ENCODE measurements at regions not wholly inside any gene's neighbourhood (a gene's known extent, or its start where the extent isn't known, plus 50 kb on each side); places are given as distances from the start of the nearest gene placed in this dataset.

GRCh38 chr17:71938340-71939010, 182.3 kb upstream of the SOX9 start:
- Histone ChIP-seq H3K4me1 (ENCODE audit: control insufficient read depth, insufficient read depth, low read length) (no peaks in the 10 kb centered on the region), H3K9ac (ENCODE audit: low read length) (no peak overlapping the region), H3K4me3 (ENCODE audit: low read length) (no peak overlapping the region), H3K36me3 (ENCODE audit: control insufficient read depth, insufficient read depth, low read length) (no peaks in the 10 kb centered on the region), H3K27me3 (ENCODE audit: control insufficient read depth, insufficient read depth, low read length) (no peaks in the 10 kb centered on the region), H3K9me3 (ENCODE audit: control insufficient read depth, low read length) (no peaks in the 10 kb centered on the region)

- H3K9ac ChIP-seq (ENCODE audit: low read length), result no peak overlapping the region
- H3K4me1 ChIP-seq (ENCODE audit: control insufficient read depth, insufficient read depth, low read length), result no peaks in the 10 kb centered on the region
- no peak overlapping the region for H3K4me3 ChIP-seq (ENCODE audit: low read length)
- H3K9me3 ChIP-seq (ENCODE audit: control insufficient read depth, low read length), result no peaks in the 10 kb centered on the region
- no peaks in the 10 kb centered on the region for H3K27me3 ChIP-seq (ENCODE audit: control insufficient read depth, insufficient read depth, low read length)
- no peaks in the 10 kb centered on the region for H3K36me3 ChIP-seq (ENCODE audit: control insufficient read depth, insufficient read depth, low read length)
Observed at GRCh38 chr17:71941920-71942319, 178.9 kb upstream of the SOX9 start.

- H3K36me3 ChIP-seq (ENCODE audit: control insufficient read depth, insufficient read depth, low read length), result no peaks in the 10 kb centered on the region
- no peaks in the 10 kb centered on the region for H3K27me3 ChIP-seq (ENCODE audit: control insufficient read depth, insufficient read depth, low read length)
- no peaks in the 10 kb centered on the region for H3K4me1 ChIP-seq (ENCODE audit: control insufficient read depth, insufficient read depth, low read length)
- H3K9me3 ChIP-seq (ENCODE audit: control insufficient read depth, low read length), result no peaks in the 10 kb centered on the region
- H3K9ac ChIP-seq (ENCODE audit: low read length), result no peak overlapping the region
- H3K4me3 ChIP-seq (ENCODE audit: low read length), result no peak overlapping the region
Observed at GRCh38 chr17:71942626-71943025, 178.2 kb upstream of the SOX9 start.

- no peak overlapping the region for H3K9ac ChIP-seq (ENCODE audit: low read length)
- no peaks in the 10 kb centered on the region for H3K4me1 ChIP-seq (ENCODE audit: control insufficient read depth, insufficient read depth, low read length)
- peaks cover 3% of the 10 kb centered on the region for H3K27me3 ChIP-seq (ENCODE audit: control insufficient read depth, insufficient read depth, low read length)
- H3K9me3 ChIP-seq (ENCODE audit: control insufficient read depth, low read length), result no peaks in the 10 kb centered on the region
- H3K36me3 ChIP-seq (ENCODE audit: control insufficient read depth, insufficient read depth, low read length), result no peaks in the 10 kb centered on the region
- no peak overlapping the region for H3K4me3 ChIP-seq (ENCODE audit: low read length)
Observed at GRCh38 chr17:71948703-71949422, 172.0 kb upstream of the SOX9 start.

GRCh38 chr17:71959154-71959553, 161.7 kb upstream of the SOX9 start:
- Histone ChIP-seq H3K4me1 (ENCODE audit: control insufficient read depth, insufficient read depth, low read length) (no peaks in the 10 kb centered on the region), H3K9me3 (ENCODE audit: control insufficient read depth, low read length) (no peaks in the 10 kb centered on the region), H3K9ac (ENCODE audit: low read length) (no peak overlapping the region), H3K36me3 (ENCODE audit: control insufficient read depth, insufficient read depth, low read length) (no peaks in the 10 kb centered on the region), H3K27me3 (ENCODE audit: control insufficient read depth, insufficient read depth, low read length) (no peaks in the 10 kb centered on the region), H3K4me3 (ENCODE audit: low read length) (no peak overlapping the region)

- no peaks in the 10 kb centered on the region for H3K36me3 ChIP-seq (ENCODE audit: control insufficient read depth, insufficient read depth, low read length)
Observed at GRCh38 chr17:71963351-71963750, 157.5 kb upstream of the SOX9 start.

GRCh38 chr17:71963791-71964190, 157.0 kb upstream of the SOX9 start:
- no peak overlapping the region for H3K4me3 ChIP-seq (ENCODE audit: low read length)
- H3K4me1 ChIP-seq (ENCODE audit: control insufficient read depth, insufficient read depth, low read length), result no peaks in the 10 kb centered on the region
- H3K9ac ChIP-seq (ENCODE audit: low read length), result no peak overlapping the region
- H3K36me3 ChIP-seq (ENCODE audit: control insufficient read depth, insufficient read depth, low read length), result no peaks in the 10 kb centered on the region
- H3K27me3 ChIP-seq (ENCODE audit: control insufficient read depth, insufficient read depth, low read length), result no peaks in the 10 kb centered on the region
- no peaks in the 10 kb centered on the region for H3K9me3 ChIP-seq (ENCODE audit: control insufficient read depth, low read length)

More at GRCh38 chr17:71963351-71963750, 157.5 kb upstream of the SOX9 start:
- Histone ChIP-seq H3K9ac (ENCODE audit: low read length) (no peak overlapping the region), H3K27me3 (ENCODE audit: control insufficient read depth, insufficient read depth, low read length) (no peaks in the 10 kb centered on the region), H3K4me1 (ENCODE audit: control insufficient read depth, insufficient read depth, low read length) (no peaks in the 10 kb centered on the region), H3K4me3 (ENCODE audit: low read length) (no peak overlapping the region), H3K9me3 (ENCODE audit: control insufficient read depth, low read length) (no peaks in the 10 kb centered on the region)

GRCh38 chr17:71964559-71964958, 156.3 kb upstream of the SOX9 start:
- Histone ChIP-seq H3K9me3 (ENCODE audit: control insufficient read depth, low read length) (no peaks in the 10 kb centered on the region), H3K27me3 (ENCODE audit: control insufficient read depth, insufficient read depth, low read length) (no peaks in the 10 kb centered on the region), H3K4me3 (ENCODE audit: low read length) (no peak overlapping the region), H3K9ac (ENCODE audit: low read length) (no peak overlapping the region), H3K4me1 (ENCODE audit: control insufficient read depth, insufficient read depth, low read length) (no peaks in the 10 kb centered on the region), H3K36me3 (ENCODE audit: control insufficient read depth, insufficient read depth, low read length) (no peaks in the 10 kb centered on the region)

GRCh38 chr17:71966055-71966454, 154.8 kb upstream of the SOX9 start:
- no peaks in the 10 kb centered on the region for H3K36me3 ChIP-seq (ENCODE audit: control insufficient read depth, insufficient read depth, low read length)
- H3K9ac ChIP-seq (ENCODE audit: low read length), result no peak overlapping the region
- H3K27me3 ChIP-seq (ENCODE audit: control insufficient read depth, insufficient read depth, low read length), result no peaks in the 10 kb centered on the region
- H3K4me3 ChIP-seq (ENCODE audit: low read length), result no peak overlapping the region
- no peaks in the 10 kb centered on the region for H3K4me1 ChIP-seq (ENCODE audit: control insufficient read depth, insufficient read depth, low read length)
- no peaks in the 10 kb centered on the region for H3K9me3 ChIP-seq (ENCODE audit: control insufficient read depth, low read length)

GRCh38 chr17:71966459-71967313, 154.1 kb upstream of the SOX9 start:
- H3K27me3 ChIP-seq (ENCODE audit: control insufficient read depth, insufficient read depth, low read length), result no peaks in the 10 kb centered on the region
- H3K9me3 ChIP-seq (ENCODE audit: control insufficient read depth, low read length), result no peaks in the 10 kb centered on the region
- H3K9ac ChIP-seq (ENCODE audit: low read length), result no peak overlapping the region
- H3K4me1 ChIP-seq (ENCODE audit: control insufficient read depth, insufficient read depth, low read length), result no peaks in the 10 kb centered on the region
- H3K4me3 ChIP-seq (ENCODE audit: low read length), result no peak overlapping the region
- no peaks in the 10 kb centered on the region for H3K36me3 ChIP-seq (ENCODE audit: control insufficient read depth, insufficient read depth, low read length)

- no peaks in the 10 kb centered on the region for H3K4me1 ChIP-seq (ENCODE audit: control insufficient read depth, insufficient read depth, low read length)
- H3K9me3 ChIP-seq (ENCODE audit: control insufficient read depth, low read length), result no peaks in the 10 kb centered on the region
- no peaks in the 10 kb centered on the region for H3K27me3 ChIP-seq (ENCODE audit: control insufficient read depth, insufficient read depth, low read length)
- H3K36me3 ChIP-seq (ENCODE audit: control insufficient read depth, insufficient read depth, low read length), result no peaks in the 10 kb centered on the region
- H3K9ac ChIP-seq (ENCODE audit: low read length), result no peak overlapping the region
- H3K4me3 ChIP-seq (ENCODE audit: low read length), result no peak overlapping the region
Observed at GRCh38 chr17:71969500-71969899, 151.3 kb upstream of the SOX9 start.

- H3K4me1 ChIP-seq (ENCODE audit: control insufficient read depth, insufficient read depth, low read length), result no peaks in the 10 kb centered on the region
- no peaks in the 10 kb centered on the region for H3K27me3 ChIP-seq (ENCODE audit: control insufficient read depth, insufficient read depth, low read length)
Observed at GRCh38 chr17:71970312-71970711, 150.5 kb upstream of the SOX9 start.

More at GRCh38 chr17:71970312-71970711, 150.5 kb upstream of the SOX9 start:
- H3K9ac ChIP-seq (ENCODE audit: low read length), result no peak overlapping the region
- H3K4me3 ChIP-seq (ENCODE audit: low read length), result no peak overlapping the region
- H3K36me3 ChIP-seq (ENCODE audit: control insufficient read depth, insufficient read depth, low read length), result no peaks in the 10 kb centered on the region
- no peaks in the 10 kb centered on the region for H3K9me3 ChIP-seq (ENCODE audit: control insufficient read depth, low read length)

All from mucosa of stomach (tissue), 1 donor.